ENCODE measurements at regions not wholly inside any gene's neighbourhood (a gene's known extent, or its start where the extent isn't known, plus 50 kb on each side); places are given as distances from the start of the nearest gene placed in this dataset.

- DNase-seq = no peak
Measured at GRCh38 chr3:159137949-159138348, 336.1 kb downstream of the MFSD1 start.

DNA sequence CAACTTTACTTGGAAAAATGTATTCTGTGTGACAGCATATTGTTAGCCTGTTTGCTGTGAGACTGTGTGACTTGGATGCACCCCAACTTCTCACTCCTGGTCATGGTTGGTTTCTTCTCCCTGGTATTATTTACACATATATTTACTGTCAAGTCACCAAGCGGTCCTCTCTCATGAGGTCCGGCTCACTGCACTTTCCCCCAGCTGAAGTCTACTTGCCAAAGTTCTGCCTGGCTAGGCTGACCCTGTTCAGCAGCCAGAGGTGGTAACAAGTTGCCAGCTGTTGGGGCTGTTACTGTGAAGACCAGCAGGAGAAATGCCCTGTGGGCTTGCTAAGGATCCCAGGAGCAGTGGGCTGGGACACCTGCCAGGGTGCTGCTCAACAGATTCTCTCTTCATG is 337.5 kb downstream of the MFSD1 start:
- DNase-seq = no peak

- no peak for DNase-seq
Measured at GRCh38 chr3:159144472-159144871, 342.6 kb downstream of the MFSD1 start.

DNA sequence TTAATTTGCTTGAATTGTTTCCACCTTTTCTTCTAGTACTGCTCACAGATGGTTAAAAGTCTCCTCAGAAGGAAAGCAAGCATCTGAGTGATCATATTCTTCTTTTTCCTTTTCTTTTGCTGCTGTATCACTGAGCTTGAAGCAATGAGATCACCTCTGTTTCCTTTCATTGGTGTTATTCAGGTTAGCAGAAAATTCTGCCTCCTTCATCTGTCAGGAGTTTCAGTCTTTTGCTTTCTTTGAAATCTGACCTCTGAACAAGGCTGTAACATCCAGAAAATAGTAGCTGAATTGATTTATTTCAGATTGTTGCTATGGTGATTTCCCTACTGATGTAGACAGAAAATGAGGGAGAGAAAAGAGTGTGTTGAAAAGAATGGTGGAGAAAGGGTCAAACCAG is 343.0 kb downstream of the MFSD1 start:
- DNase-seq = no peak

DNA sequence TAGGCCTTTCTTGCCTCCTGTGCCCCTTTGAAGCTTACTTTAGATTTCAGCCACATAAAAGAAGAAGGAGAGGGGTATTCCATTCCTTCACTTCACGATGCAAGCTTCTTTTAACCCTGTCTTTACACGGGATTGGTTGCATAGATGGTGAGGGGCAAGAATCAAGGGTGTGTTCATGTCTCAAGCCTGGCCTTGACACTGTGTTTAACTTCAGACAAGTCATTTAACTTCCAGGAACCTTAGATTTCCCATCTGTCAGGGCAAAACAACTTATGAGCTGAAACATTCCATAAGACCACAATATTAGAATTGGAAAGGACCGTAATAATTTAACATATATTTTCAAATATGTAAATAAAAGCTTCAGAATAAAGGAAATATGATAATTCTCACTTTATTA is 344.5 kb downstream of the MFSD1 start:
- no peak for DNase-seq

GRCh38 chr3:159146856-159147435 is 345.1 kb downstream of the MFSD1 start:
- DNase-seq = no peak

DNA sequence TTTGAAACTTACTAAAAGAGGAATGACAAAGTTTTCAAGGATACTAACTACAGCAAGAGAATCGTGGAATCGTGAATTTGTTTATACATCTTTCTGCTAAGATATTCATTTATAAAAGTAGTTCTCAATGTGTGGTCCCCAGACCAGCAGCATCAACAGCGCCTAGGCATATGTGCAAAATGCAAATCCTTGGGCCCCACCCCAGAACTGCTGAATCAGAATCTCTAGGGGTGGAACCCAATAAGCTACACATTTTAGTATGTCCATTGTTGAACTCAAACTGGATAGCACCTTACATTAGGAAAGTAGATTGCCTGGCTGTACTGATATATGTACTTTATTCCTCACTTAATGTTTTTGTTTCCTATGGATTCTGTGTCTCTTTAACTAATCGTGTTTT is 346.0 kb downstream of the MFSD1 start:
- no peak for DNase-seq

DNA sequence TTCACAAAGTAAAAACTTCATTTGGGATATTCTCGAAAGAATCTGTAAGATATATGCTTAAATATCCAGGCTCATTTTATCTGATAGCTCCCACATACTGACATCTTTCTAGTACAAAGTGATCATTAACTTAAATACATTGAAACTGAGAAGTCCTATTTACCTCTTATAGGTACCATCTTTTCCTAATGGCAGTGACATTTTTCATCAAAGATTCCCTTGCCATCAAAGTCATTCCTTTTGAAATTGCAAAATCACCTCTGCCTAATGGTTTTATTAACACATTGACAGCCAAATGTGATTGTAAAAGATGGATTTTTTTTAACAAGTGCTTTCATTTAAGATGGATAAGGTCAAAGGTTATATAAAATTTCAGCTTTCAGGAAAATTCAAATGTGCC is 346.6 kb downstream of the MFSD1 start:
- DNase-seq = no peak

- DNase-seq = no peak
Measured at GRCh38 chr3:159149131-159149530, 347.3 kb downstream of the MFSD1 start.

- DNase-seq = no peak
Measured at GRCh38 chr3:159149633-159150032, 347.8 kb downstream of the MFSD1 start.

DNA sequence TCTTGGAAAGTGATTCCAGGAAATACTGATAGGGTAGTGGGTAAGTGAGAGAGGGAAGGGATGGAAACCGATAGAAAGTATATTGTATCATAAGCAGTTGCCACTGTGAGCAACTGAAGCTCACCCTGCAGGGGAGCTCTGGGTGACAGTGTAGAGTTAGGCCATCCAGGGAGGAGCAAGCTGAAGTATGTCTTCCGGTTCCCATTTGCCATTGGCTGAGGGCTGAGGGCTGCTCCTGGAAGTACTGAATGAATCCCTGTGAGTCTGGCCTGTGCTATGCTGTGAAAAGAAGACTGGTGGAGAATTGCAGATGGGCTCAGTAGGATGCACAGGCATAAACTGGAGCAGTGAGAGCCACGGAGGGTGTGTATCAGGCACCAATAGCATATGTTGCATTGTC is 348.3 kb downstream of the MFSD1 start:
- no peak for DNase-seq

- no peak for DNase-seq
Measured at GRCh38 chr3:159151130-159151529, 349.3 kb downstream of the MFSD1 start.

GRCh38 chr3:159157275-159157674 is 355.4 kb downstream of the MFSD1 start:
- no peak for DNase-seq

DNA sequence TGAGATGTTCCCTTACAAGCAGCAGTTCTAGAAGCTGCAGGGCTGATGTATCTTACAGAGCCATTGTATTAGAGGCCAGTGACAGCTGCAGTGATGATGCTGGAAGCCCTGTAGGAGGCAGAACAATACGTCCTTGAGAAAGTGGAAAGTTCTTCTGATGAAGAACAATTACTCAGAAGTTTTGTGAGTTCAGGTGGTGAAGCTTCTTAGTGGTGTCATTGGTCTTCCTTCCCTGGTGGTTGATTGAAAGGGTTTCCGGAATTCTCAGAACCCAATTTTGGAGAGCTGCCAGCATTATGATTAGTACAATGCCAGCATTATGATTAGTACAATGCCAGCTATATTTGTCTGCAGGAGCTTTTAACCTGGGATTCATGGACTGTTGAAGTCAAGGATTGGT is 356.4 kb downstream of the MFSD1 start:
- DNase-seq = no peak

GRCh38 chr3:159158801-159159200 is 356.9 kb downstream of the MFSD1 start:
- DNase-seq = no peak

DNA sequence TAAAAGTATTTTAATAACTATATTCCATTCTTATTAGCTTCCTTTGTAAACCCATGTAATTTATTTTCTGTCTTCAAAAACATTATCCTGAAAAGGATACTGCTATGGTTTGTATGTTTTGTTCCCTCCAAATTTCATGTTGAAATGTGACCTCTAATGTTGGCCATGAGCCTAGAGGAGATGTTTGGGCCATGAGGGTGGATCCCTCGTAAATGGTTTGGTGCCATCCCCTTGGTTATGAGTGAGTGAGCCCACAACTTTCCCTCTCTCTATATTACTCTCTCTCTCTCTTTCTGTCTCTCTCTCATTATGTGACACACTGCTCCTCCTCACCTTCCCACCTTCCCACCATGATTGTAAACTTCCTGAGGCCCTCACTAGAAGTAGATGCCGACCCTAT is 357.7 kb downstream of the MFSD1 start:
- DNase-seq = no peak

- DNase-seq = no peak
Measured at GRCh38 chr3:159163656-159164055, 361.8 kb downstream of the MFSD1 start.

- DNase-seq = no peak
Measured at GRCh38 chr3:159165961-159166360, 364.1 kb downstream of the MFSD1 start.

DNA sequence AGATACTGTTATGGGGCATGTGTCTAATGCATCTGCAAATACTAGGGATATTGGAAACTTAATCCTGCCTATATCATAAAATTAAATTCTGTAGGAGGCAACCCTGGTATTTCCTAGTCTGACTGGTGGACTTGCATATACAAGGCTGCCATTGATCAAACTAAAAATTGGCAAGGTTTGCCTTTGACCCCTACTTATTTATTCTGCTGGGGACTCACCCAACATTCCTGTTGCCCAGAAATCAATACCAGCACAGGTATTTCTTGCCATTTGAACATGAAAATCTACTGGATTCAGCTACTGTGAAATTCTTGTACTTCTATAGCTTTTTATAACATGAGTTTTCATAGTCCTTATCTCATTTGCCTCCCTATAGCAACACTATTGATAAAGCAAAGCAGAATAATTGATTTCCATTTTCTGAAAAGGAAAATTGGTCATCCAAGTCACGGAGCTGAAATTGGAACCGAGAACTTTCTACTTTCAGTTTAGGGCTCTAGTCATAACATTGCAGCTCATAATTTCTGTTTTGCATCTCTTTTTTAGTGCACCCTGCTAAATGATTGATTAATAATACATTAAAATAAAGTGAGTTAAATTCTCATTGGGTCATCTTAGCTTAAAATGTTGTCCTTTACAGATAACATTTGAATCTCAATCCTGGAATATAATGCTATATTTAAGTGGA is 365.2 kb downstream of the MFSD1 start:
- no peak for DNase-seq

GRCh38 chr3:159168788-159169187 is 366.9 kb downstream of the MFSD1 start:
- DNase-seq = no peak

DNA sequence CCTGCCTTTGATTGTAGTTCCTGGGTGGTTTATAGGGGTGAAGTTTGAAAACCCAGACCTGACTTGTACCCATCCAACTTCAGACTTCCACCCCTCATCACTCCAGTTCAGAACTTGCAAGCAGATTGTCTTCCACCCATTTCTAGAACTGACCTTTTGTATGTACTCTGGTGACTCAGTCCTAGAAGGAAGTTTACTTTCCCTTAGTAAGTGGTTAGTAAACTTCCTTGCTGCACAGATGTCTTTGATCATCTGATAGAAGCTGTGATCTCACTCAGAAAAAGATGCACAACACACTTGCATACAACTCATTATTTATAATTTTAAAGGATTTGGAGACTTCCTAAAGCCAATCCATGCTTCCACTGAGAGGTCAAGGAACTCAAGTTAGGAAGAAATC is 368.0 kb downstream of the MFSD1 start:
- no peak for DNase-seq

GRCh38 chr3:159170436-159171003 is 368.7 kb downstream of the MFSD1 start:
- no peak for DNase-seq

GRCh38 chr3:159171333-159171732 is 369.5 kb downstream of the MFSD1 start:
- no peak for DNase-seq

GRCh38 chr3:159172473-159172872 is 370.6 kb downstream of the MFSD1 start:
- DNase-seq = no peak
